ENCODE measurements at regions not wholly inside any gene's neighbourhood (a gene's known extent, or its start where the extent isn't known, plus 50 kb on each side); places are given as distances from the start of the nearest gene placed in this dataset.
"Not testable (repeated sequence)": the region's sequence is repeated elsewhere in the genome, so short reads cannot be mapped to it uniquely, and the experiment has no call there.

DNA sequence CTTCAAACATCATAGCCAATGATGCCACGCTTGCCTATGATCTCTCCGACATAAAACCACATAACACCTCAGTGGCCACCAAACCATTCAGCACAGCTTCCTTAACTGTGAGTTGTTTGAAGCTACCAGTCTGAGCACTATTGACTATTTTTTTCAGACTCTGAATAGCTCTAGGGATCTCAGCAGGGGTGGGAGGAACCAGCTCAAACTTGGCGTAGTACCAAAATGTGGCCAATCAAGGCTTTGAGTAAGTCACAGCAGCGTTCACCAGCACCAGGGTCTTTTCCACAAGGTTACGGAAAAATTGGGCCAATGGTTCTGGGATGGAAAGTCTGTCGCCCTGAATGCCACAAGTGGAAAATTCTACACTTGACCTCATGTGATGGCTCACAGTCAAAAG lies 70.6 kb downstream of the SMPDL3A start:
- DNase-seq (ENCODE audit: low read depth), result no peak

DNA sequence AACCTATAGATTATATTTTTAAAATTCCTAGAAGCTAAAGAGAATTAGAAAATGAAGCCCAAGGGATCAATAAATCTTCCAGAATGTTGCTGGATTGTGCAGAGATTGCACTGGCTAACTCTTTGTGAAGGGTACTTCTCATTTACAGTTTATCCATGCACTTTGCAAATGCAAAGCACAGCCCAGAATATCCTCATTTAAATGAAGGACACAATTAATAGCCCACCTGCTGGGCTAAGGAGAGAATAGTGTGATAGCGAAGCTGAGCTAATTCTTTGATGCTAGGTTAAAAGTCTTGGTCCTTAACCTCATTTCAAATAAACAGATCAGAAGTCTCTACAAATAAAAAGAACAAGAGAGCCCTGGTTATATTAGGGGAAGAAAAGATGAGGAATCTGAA lies 72.5 kb downstream of the SMPDL3A start:
- DNase-seq (ENCODE audit: low read depth), result no peak

DNA sequence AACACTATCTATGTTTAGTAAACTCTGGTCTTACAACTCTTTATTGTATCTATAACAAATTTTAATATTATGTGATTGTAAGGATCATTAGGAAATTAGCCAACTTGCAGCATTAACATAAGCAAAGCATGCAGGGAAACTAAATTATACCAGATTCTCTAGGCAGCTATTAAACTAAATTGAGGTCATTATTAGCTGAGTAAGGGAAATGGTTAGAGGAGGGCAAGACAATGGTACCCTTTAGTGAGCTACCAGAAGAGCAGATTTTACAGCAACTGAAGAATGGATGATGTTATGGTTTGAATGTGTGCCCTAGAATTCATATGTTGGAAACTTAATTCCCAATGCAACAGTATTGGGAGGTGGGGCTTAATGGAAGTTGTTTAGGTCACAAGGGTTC lies 79.1 kb downstream of the SMPDL3A start:
- no peak for DNase-seq (ENCODE audit: low read depth)

DNA sequence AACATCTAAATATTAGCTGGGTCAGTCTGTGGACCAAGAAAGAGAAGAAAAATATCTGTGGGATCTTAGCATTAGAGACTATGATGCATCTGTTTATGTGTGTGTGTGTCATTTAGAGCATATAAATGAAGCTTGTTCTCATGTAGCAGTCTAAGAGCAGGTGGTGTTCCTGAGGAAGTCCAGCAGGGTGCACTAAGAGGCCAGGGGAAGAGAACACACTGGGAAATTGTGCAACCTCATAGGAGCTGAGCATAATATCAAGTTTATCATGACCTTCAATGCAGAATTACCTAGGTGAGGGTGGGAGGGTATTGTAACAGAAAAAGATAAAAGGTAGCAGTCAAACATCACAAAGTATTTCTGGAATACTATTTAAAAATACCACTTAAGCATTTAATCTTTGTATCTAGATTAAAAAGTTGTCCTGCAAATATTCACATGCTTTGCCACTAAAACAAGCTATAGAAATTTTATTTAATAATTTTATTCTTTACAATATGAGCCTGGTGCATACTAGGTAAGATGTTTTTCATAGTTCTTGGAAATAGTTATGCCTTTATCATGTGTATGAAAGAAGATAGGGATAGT lies 80.5 kb downstream of the SMPDL3A start:
- DNase-seq (ENCODE audit: low read depth), result peak; percentile 36

DNA sequence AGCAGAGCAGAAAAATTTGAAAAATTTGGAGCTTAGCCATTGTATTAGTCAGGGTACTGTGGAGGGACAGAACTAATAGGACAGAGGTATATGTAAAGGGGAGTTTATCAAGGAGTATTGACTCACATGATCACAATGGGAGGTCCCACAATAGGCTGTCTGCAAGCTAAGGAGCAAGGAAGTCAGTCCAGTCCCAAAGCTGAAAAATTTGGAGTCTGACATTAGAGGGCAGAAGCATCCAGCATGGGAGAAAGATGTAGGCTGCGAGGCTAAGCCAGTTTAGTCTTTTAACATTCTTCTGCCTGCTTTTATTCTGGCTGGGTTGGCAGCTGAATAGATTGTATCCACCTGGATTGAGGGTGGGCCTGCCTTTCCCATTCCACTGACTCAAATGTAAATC lies 82.0 kb downstream of the SMPDL3A start:
- DNase-seq (ENCODE audit: low read depth), result no peak

DNA sequence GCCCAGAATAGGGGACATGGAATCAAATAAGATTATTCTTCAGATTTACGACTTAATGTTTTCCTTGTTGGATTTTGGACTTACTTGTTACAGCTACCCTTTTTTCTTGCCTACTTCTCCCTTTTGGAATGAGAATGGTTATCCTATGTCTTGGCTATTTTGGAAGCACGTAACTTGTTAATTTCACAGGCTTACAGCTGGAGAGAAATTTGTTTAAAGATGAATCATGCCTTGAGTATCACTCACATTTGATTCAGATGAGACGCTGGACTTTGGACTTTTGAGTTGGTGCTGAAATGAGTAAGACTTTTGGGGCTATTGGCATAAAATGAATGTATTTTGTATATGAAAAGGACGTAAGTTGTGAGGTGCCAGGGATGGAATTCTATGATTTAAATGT lies 83.3 kb downstream of the SMPDL3A start:
- no peak for DNase-seq (ENCODE audit: low read depth)

DNA sequence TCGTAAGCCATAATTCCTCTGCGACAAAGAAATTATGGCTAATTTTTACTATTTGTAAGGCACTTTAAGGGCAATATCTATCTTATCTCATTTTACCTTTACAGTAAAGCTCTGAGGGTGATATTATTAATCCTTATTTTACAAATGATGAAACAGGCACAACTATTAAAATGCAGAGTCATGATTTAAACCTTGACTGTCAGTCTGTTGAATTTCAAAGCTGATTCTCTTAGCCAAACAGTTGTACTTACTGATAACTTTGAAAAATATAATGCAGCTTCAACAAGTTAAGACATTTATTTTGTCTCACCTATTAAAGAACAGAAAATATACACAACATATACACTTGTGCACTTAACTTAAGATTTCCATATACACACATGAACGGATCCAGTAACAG lies 88.2 kb downstream of the SMPDL3A start:
- DNase-seq (ENCODE audit: low read depth), result no peak

DNA sequence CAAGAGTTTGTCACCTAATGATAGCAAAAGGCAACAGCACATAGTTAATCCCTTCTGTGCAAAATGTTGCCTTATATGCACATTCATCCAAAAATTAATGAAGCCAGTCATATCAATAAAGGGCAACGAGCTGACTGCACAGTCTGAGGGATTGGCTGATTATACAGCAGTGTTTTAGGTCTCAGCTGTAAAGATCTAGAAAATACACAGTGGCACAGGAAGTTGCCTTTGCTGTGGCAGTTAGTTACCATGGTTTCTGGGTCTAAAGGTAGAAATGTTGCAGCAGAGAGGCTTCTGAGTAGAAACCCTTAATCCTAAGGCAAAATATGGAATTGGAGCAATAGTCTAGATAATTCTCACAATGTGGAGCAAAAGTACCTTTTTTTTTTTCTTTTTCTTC lies 89.7 kb downstream of the SMPDL3A start:
- DNase-seq (ENCODE audit: low read depth), result no peak

DNA sequence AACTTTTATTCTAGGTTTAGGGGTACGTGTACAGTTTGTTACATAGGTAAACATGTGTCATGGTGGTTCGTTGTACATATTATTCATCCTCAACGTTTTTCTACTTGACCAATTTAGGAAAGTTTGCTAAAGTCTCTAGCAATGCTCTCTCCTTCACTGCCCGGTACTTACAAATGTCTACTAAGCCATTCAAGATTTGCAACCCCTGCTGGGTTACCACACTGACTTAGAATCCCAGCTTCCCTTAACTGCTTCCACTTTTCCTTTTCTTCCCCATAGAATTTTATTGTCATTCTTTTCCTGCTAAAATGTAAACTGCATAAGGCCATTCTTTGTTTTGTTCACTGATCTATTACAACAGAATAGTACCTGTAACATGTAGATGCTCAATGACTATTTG lies 97.4 kb downstream of the SMPDL3A start:
- no peak for DNase-seq (ENCODE audit: low read depth)

DNA sequence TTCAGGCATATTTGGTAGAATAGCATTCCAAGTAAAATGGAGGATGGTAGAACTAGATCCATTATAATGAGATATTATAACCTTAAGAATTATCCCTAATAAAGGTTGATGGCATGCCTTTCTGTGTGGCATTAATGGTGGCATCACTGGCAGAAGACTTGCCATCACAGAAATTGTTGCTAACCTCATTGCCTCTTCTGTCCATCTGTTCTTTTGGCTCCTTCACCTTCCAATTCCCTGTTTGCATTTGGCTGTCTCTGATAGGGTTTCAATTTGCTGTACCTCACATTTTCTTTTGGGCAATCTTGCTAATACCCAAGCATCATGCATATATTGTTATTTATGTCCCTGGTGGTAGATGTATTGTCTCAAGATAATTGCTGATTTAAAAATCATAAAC lies 98.9 kb downstream of the SMPDL3A start:
- no peak for DNase-seq (ENCODE audit: low read depth)

DNA sequence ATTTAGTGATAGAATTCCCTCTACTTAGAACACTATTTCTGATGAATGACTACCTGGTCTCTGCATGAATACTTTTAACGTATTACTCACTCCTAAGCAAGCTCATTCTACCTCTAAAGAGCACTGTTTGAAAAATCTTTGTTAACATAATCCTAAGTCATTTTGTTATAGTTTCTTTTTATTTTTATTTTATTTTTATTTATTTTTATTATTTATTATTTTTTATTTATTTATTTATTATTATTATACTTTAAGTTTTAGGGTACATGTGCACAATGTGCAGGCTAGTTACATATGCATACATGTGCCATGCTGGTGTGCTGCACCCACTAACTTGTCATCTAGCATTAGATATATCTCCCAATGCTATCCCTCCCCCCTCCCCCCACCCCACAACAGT lies 99.6 kb downstream of the SMPDL3A start:
- not testable (repeated sequence) for DNase-seq (ENCODE audit: low read depth)

DNA sequence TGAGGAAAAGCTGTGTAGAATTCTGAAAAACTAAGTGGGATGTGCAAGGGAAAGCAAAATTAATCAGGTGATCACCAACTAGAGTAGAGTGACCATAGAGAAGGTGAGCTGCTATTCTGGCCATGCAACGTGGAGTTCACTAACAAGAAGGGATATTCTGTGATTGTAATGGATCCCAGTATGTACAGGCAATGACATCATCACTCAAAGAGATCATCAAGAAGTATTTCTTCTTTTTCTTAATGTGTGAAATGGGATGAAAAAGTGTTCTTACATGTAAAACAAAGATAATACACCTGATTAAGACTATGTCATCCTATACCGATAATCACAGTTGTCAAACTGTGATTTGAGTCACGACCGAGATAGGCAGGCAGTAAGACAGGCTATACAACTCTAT lies 101.2 kb downstream of the SMPDL3A start:
- no peak for DNase-seq (ENCODE audit: low read depth)

DNA sequence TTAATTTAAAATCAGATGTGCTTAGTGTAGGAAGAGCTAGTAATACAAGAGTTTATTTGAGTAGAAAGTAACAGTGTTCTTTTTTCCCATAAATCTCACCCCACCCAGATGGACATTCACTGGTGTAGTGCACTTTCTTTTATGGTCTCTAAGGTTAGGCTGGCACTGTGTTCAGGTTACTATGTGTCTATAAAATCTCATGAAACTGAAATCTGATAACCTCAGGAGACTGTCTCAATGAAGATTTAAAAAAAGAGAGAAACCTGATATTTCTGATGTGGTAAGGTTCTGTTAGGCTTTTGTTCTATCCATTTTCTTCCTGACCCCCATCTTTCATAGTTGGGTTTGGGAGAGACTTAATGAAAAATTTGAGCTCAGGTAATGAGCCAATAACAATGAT lies 101.2 kb upstream of the CLVS2 start:
- no peak for DNase-seq (ENCODE audit: low read depth)

DNA sequence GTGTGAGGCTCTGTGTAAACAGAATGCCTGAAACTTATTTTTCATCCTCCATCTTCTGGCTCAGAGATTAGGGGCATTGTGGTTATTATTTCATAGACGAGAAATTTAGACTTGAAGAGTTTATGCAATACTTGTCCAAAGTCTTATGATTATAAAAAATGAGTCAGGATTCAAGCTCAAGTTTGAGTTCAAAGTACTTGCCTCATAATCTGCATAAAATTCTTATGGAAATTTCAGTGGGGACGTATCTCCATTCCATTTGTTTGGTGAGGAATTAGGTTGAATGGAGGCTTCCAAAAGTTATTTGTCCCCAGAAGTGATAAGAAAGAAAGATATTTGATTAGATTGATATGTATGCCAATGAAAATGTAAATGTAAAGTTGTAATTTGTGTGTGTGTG lies 93.7 kb upstream of the CLVS2 start:
- no peak for DNase-seq (ENCODE audit: low read depth)

DNA sequence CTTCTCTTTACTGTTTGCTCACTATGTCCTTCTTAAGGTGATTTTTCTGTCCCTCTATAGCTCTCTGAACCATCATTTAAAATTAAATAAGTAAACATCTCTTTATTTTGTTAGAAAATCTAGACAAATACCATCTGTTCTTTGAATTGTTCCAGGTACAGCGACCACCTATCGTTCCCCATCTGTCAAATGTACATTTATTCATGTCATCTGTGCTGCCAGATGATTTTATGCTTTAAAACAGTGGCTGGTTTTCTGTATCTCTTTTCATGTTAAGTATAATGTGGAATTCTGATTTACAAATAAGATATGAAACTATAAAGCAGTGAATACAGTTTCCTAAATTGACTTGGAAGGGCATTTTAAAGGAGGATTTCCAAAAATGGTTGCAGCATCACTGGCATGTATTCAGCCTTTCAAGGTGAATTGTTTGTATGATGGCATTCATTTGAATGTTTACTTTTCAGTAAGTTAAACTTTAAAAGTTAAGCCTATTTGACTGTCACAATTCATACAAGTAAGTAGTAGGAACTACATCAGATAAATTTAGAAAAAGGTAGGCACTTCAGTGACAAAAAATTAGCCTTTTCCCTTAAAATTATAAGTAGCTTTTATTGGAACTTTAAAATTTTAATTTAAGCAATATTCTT lies 92.6 kb upstream of the CLVS2 start:
- DNase-seq (ENCODE audit: low read depth), result no peak

DNA sequence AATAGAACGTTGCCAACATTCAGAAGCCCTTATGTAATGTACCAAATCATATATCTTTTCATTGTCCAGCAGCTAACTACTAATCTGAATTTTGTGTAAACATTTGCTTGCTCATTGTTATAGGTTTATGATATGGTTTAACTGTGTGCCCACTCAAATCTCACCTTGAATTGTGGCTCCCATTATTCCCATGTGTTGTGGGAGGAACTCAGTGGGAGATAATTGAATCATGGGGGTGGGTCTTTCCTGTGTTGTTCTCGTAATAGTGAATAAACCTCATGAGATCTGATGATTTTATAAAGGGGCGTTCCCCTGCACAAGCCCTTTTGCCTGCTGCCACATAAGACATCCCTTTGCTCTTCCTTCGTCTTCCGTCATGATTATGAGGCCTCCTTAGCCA lies 91.9 kb upstream of the CLVS2 start:
- no peak for DNase-seq (ENCODE audit: low read depth)

DNA sequence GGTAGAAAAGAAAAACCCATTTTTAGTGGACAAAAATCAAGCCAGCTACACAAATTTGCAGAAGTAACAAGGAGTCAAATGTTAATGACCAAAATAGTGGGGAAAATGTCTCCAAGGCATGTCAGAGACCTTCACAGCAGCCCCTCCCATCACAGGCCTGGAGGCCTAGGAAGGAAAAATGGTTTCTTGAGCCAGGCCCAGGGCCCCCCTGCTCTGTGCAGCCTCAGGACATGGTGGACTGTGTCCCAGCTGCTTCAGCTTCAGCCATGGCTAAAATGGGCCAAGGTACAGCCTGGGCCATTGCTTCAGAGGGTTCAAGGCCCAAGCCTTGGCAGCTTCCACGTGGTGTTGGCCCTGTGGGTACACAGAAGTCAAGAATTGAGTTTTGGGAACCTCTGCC lies 82.5 kb upstream of the CLVS2 start:
- no peak for DNase-seq (ENCODE audit: low read depth)

DNA sequence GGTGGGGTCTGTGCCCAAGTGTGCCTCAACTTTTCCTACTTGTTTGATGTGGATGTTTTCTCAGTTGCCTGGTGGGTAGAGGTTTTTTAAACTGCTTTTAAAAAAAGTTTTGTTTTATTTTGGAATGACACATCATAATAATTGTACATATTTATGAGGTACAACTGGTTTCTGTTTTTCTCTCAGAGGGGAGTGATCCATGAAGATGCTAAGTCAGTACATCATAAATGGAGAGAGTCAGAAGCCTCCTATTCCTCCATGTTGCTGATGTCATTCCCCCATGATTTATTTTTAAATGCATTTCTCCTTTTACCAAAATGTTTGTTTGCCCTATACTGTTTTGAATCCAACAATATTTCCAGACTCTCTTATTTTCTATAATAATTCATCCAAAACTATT lies 77.3 kb upstream of the CLVS2 start:
- no peak for DNase-seq (ENCODE audit: low read depth)

DNA sequence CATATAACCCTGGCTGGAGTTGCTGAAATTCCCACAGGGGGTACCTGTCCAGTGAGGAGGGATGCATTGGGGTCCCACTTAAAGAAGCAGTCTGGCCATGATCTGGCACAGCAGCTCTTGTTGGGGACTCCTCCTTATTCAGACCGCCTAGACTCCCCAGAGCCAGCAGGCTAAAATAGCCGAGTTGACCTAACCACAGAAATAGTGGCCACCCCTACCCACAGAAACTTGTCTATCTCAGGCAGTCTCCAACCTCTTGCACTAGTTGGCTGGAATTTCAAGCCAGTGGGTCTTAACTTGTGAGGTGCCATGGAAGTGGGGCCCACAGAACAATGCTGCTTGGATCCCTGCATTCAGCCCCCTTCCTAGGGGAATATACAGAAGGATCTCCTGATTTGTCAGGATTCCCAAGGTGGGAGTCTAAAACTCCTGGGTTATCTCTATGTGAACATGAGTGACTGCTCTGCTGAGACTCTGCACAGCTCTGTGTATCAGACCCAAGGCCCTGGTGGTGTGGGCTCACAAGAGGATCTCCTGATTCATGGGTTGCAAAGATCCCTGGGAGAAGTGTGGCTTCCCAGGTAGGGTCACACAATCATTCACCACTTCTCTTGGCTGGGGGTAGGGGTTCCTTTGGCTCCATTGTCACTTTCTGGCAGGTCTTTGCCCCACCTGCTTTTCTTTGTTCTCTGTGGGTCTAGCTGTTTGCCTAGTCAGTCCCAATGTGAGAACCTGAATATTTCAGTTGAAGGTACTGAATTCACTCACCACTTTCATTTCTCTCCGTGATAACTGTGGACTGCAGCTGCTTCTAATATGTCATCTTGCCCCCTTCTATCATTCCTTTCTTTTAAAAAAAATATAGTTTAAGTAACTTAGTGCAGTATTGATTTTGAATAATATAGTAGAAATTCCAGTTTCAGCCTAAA lies 65.5 kb upstream of the CLVS2 start:
- no peak for DNase-seq (ENCODE audit: low read depth)

DNA sequence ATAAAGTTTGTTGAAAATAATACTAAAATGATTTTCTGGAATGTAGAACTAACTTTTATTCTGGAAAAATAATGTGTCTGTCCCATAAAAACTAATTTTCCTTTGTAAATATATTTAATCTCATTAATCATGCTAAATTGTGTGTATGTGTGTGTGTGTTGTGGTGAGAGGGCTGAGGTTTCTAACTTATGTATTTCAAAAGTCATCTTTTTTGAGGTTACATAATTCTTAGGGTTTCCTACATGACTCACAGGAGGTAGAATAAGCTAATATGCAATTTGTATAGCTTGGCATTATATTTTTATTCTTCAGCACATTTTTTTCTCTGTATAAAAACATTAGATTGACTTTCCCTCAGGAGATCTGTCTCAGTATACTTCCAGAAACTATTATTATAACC lies 64.1 kb upstream of the CLVS2 start:
- DNase-seq (ENCODE audit: low read depth), result no peak

DNA sequence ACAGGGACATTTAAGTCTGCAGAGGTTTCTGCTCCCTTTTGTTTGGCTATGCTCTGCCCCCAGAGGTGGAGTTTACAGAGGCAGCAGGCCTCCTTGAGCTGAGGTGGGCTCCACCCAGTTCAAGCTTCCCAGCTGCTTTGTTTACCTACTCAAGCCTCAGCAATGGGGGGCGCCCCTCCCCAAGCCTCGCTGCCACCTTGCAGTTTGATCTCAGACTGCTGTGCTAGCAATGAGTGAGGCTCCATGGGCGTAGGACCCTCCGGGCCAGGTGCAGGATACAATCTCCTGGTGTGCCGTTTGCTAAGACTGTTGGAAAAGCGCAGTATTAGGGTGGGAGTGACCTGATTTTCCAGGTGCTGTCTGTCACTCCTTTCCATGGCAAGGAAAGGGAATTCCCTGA lies 51.1 kb upstream of the CLVS2 start:
- DNase-seq (ENCODE audit: low read depth), result not testable (repeated sequence)

Data from non-pigmented ciliary epithelial cell (primary cell).